ENCODE measurements at regions not wholly inside any gene's neighbourhood (a gene's known extent, or its start where the extent isn't known, plus 50 kb on each side); places are given as distances from the start of the nearest gene placed in this dataset.
A peak's percentile ranks its signal among the peaks of the same experiment; 100 is the strongest.

GRCh38 chr13:22032905-22033304 is 362.0 kb downstream of the FGF9 start:
- TF ChIP-seq CTCF (IDR thresholded peaks at IDR 0.05) = no peak
- H3K4me1 ChIP-seq = no peaks in the 10 kb centered on the region
- intact Hi-C loops (cut with DNase I) = no loop called here
- H3K4me3 ChIP-seq = no peak overlapping the region
- DNase-seq (no peak), ATAC-seq (no peak)
- no peaks in the 10 kb centered on the region for H3K9me3 ChIP-seq
- H3K27ac ChIP-seq = no peak overlapping the region
- H3K27me3 ChIP-seq = no peaks in the 10 kb centered on the region
- 77 to 79% methylated on average over 6 of the region's 6 CpGs for WGBS, 2 donors
- no peaks in the 10 kb centered on the region for H3K36me3 ChIP-seq

- intact Hi-C loops (cut with DNase I) = no loop called here
- H3K27me3 ChIP-seq = no peaks in the 10 kb centered on the region
- TF ChIP-seq CTCF (IDR thresholded peaks at IDR 0.05) = no peak
These were observed 369.1 kb downstream of the FGF9 start for GRCh38 chr13:22039961-22040360.

GRCh38 chr13:22040810-22041364 is 370.0 kb downstream of the FGF9 start:
- peak overlapping the region in 4 of 10 donors; percentile 3 to 19 (median 10) for H3K4me3 ChIP-seq
- ATAC-seq (no peak), DNase-seq (no peak)
- no peak for TF ChIP-seq CTCF (IDR thresholded peaks at IDR 0.05)
- whole genome bisulfite sequencing, 2 donors = 76 to 83% methylated on average over 23 of the region's 23 CpGs
- no peaks in the 10 kb centered on the region for H3K36me3 ChIP-seq
- H3K27ac ChIP-seq = no peak overlapping the region
- no peaks in the 10 kb centered on the region for H3K27me3 ChIP-seq
- H3K9me3 ChIP-seq = peaks cover 0 to 15% (median 0%) of the 10 kb centered on the region in 11 donors
- intact Hi-C loops (cut with DNase I) = no loop called here
- H3K4me1 ChIP-seq = no peaks in the 10 kb centered on the region

More at GRCh38 chr13:22039961-22040360, 369.1 kb downstream of the FGF9 start:
- Histone ChIP-seq H3K4me1 (no peaks in the 10 kb centered on the region), H3K4me3 (no peak overlapping the region), H3K9me3 (peaks cover 0 to 15% (median 0%) of the 10 kb centered on the region in 11 donors), H3K36me3 (no peaks in the 10 kb centered on the region), H3K27ac (no peak overlapping the region)
- no peak for ATAC-seq
- DNase-seq = no peak

GRCh38 chr13:22041741-22042140 is 370.9 kb downstream of the FGF9 start:
- WGBS, 2 donors = 78 to 80% methylated on average over 2 of the region's 2 CpGs
- Histone ChIP-seq H3K4me3 (no peak overlapping the region), H3K4me1 (no peaks in the 10 kb centered on the region), H3K9me3 (peaks cover 0 to 15% (median 0%) of the 10 kb centered on the region in 11 donors), H3K27ac (no peak overlapping the region), H3K27me3 (no peaks in the 10 kb centered on the region), H3K36me3 (no peaks in the 10 kb centered on the region)
- DNase-seq = no peak
- ATAC-seq = no peak
- no peak for TF ChIP-seq CTCF (IDR thresholded peaks at IDR 0.05)
- intact Hi-C loops (cut with DNase I) = no loop called here
